OCI-LY3 (cell line): ENCODE measurements at regions not wholly inside any gene's neighbourhood (a gene's known extent, or its start where the extent isn't known, plus 50 kb on each side); places are given as distances from the start of the nearest gene placed in this dataset.

ENCODE experiments used
- H2AFZ ChIP-seq: fragments of 200-600, 300-600 bp; shearing (Covaris generic); 2 replicates; pipeline ENCODE4 v1.6.0; 2014; ENCODE audit warnings: antibody characterized with exemption, low read depth, low read length
- H3K27ac ChIP-seq: fragments of 200-600, 300-600 bp; sonication (generic); 2 replicates; pipeline ENCODE4 v1.5.1; 2014; ENCODE audit warnings: mild to moderate bottlenecking, low read length, moderate library complexity, mixed read lengths
- H3K27me3 ChIP-seq: fragments of 200-600, 300-600 bp; sonication (generic); 2 replicates; pipeline ENCODE4 v1.6.1; 2014; ENCODE audit warnings: low read depth, low read length, mixed read lengths
- H3K36me3 ChIP-seq: fragments of 200-600, 300-600 bp; sonication (generic); replicated peaks from 2 replicates; pipeline ENCODE3; 2014; ENCODE audit warnings: low read depth, low read length, mixed read lengths
- H3K4me1 ChIP-seq: fragments of 300-600, 200-600 bp; sonication (generic); 2 replicates; pipeline ENCODE4 v1.6.1; 2014; ENCODE audit warnings: low read length, mixed read lengths
- H3K4me2 ChIP-seq: fragments of 200-600, 300-600 bp; sonication (generic); 2 replicates; pipeline ENCODE4 v1.6.1; 2014; ENCODE audit warnings: low read length, mixed read lengths
- H3K4me3 ChIP-seq: fragments of 300-600, 200-600 bp; sonication (generic); 2 replicates; pipeline ENCODE4 v1.5.1; 2014; ENCODE audit warnings: antibody characterized with exemption, mild to moderate bottlenecking, low read length, moderate library complexity
- H3K79me2 ChIP-seq: fragments of 300-600, 200-600 bp; shearing (Covaris generic); 2 replicates; pipeline ENCODE4 v1.6.1; 2014; ENCODE audit warnings: mild to moderate bottlenecking, low read length, mixed read lengths
- H3K9ac ChIP-seq: fragments of 300-600, 200-600 bp; shearing (Covaris generic); 2 replicates; pipeline ENCODE4 v1.6.0; 2014; ENCODE audit warnings: mild to moderate bottlenecking, low read length, moderate library complexity
- H3K9me3 ChIP-seq: fragments of 200-600, 300-600 bp; shearing (Covaris generic); 2 replicates; pipeline ENCODE4 v1.6.1; 2014; ENCODE audit warnings: low read length, mixed read lengths; ENCODE audit not compliant: insufficient read depth
- H4K20me1 ChIP-seq: fragments of 200-600, 300-600 bp; sonication (generic); 2 replicates; pipeline ENCODE4 v1.6.1; 2016; ENCODE audit warnings: low read length, mixed read lengths; ENCODE audit not compliant: insufficient read depth
- EZH2phosphoT487 ChIP-seq: fragments of 200-600 bp; shearing (Covaris generic); IDR thresholded peaks from 2 replicates; pipeline ENCODE4 v1.6.1; 2018; ENCODE audit warnings: antibody characterized with exemption, mixed run types, low read depth
- TF ChIP-seq, protein P1 (sequence below): fragments of 200-600, 300-600 bp; sonication (generic); IDR thresholded peaks from 2 replicates; pipeline ENCODE4 v1.5.1; 2014; ENCODE audit warnings: antibody characterized with exemption, low read length, low read depth

DNA sequence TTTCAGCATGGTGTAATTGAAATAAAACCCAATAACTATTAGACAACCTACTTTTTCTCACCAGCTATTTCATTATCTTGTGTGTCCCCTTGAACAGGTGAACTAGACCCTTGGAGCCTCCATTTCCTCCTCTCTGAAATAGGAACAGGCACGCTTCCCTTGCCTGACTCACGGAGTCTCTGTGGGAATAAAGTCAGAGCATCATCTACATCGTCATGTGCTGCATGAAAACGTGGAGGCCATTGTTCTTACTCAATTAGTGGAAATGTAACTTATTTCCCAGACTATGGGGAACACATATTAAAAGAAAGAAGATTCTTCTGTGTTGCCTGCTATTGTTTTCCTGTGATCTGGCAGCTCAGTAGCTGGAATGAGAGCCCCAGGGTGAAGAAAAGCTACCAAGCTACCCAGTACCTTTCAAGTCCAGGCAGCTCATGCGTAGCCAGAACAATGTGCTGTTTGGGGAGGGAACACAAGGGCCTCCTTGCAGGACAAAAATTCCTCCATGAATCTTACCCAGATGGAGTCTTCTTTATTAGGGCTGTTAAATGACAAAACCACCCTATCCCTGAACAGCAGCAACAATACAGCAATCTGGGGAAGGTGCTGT lies 59.8 kb downstream of the SOX11 start:
- no peaks in the 10 kb centered on the region for H3K27me3 ChIP-seq
- no peak for TF ChIP-seq EZH2phosphoT487
- TF ChIP-seq, protein P1, sequence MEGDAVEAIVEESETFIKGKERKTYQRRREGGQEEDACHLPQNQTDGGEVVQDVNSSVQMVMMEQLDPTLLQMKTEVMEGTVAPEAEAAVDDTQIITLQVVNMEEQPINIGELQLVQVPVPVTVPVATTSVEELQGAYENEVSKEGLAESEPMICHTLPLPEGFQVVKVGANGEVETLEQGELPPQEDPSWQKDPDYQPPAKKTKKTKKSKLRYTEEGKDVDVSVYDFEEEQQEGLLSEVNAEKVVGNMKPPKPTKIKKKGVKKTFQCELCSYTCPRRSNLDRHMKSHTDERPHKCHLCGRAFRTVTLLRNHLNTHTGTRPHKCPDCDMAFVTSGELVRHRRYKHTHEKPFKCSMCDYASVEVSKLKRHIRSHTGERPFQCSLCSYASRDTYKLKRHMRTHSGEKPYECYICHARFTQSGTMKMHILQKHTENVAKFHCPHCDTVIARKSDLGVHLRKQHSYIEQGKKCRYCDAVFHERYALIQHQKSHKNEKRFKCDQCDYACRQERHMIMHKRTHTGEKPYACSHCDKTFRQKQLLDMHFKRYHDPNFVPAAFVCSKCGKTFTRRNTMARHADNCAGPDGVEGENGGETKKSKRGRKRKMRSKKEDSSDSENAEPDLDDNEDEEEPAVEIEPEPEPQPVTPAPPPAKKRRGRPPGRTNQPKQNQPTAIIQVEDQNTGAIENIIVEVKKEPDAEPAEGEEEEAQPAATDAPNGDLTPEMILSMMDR: no peak
- no peaks in the 10 kb centered on the region for H3K36me3 ChIP-seq
- no peak overlapping the region for H3K4me3 ChIP-seq
- no peaks in the 10 kb centered on the region for H3K79me2 ChIP-seq
- no peak overlapping the region for H3K4me2 ChIP-seq
- no peaks in the 10 kb centered on the region for H4K20me1 ChIP-seq
- no peak overlapping the region for H3K9ac ChIP-seq
- H3K9me3 ChIP-seq: no peaks in the 10 kb centered on the region
- no peak overlapping the region for H3K27ac ChIP-seq
- no peaks in the 10 kb centered on the region for H3K4me1 ChIP-seq
- no peak overlapping the region for H2AFZ ChIP-seq

DNA sequence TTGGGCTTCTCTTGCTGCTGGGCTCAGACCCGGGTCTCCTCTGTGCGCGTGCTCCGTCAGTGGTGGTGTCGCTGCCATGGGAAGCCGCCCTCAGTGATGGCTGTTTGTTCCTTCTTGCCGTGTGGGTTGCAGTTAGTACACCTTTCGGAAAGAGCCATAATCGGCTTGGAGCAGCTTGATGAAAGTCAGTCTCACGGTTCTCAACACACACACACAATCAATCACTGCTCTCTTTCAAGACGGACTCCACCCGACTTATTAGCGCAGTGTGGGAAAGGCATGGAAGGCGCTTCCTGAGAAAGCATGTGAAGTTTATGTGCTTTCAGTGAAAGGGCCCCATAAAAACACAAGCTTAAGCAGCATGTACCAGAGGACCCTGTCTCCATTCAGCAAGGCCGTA lies 64.1 kb downstream of the SOX11 start:
- Histone ChIP-seq H3K36me3 (no peaks in the 10 kb centered on the region), H3K9ac (no peak overlapping the region), H3K27me3 (no peaks in the 10 kb centered on the region), H3K4me2 (no peak overlapping the region), H3K79me2 (no peaks in the 10 kb centered on the region), H3K9me3 (no peaks in the 10 kb centered on the region), H3K27ac (no peak overlapping the region), H4K20me1 (no peaks in the 10 kb centered on the region), H2AFZ (no peak overlapping the region), H3K4me1 (no peaks in the 10 kb centered on the region), H3K4me3 (no peak overlapping the region)
- TF ChIP-seq EZH2phosphoT487: no peak
- TF ChIP-seq, protein P1: no peak

DNA sequence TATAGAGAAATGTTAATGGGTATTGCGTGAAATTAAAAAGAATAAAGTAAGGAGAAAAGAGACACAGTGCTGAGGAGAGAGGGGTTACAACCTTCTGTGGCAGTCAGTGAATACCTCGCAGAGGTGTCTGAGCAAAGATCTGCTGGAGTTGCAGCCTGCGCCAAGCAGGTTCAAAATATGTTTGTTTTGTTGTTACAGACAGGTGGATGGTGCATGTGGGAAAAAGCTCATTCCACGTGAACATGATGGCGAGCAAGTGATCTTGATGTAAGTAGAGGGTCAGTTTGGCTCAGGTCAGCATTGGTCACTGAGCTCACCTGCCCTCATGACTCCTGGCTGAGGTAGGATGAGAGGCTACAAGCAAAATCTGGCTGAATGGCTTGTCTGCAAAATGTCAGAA lies 66.2 kb downstream of the SOX11 start:
- H3K9ac ChIP-seq: no peak overlapping the region
- H3K27me3 ChIP-seq: no peaks in the 10 kb centered on the region
- TF ChIP-seq, protein P1: no peak
- no peak for TF ChIP-seq EZH2phosphoT487
- no peaks in the 10 kb centered on the region for H3K79me2 ChIP-seq
- no peak overlapping the region for H3K4me3 ChIP-seq
- no peaks in the 10 kb centered on the region for H3K4me1 ChIP-seq
- no peak overlapping the region for H3K27ac ChIP-seq
- H3K36me3 ChIP-seq: no peaks in the 10 kb centered on the region
- no peak overlapping the region for H2AFZ ChIP-seq
- H3K9me3 ChIP-seq: no peaks in the 10 kb centered on the region
- no peak overlapping the region for H3K4me2 ChIP-seq
- no peaks in the 10 kb centered on the region for H4K20me1 ChIP-seq

DNA sequence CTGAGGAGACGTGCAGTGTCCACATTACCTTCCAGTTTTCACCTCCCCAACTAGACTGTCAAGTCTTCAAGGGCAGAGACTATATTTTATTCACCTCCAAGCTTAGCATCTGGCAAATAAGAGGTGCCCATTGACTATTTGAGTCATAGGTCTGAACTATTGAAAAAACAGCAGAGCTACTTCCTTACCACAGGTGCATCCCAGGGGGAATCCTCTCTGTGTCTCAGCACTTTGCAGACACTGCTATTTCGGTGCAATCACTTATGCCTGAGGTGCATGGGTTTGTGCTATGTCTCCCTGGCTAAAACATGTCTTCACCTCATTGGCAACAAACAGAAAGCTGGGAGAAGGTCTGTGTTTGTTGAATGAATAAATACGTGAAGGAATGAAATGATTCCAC lies 67.8 kb downstream of the SOX11 start:
- H4K20me1 ChIP-seq: no peaks in the 10 kb centered on the region
- no peaks in the 10 kb centered on the region for H3K27me3 ChIP-seq
- no peaks in the 10 kb centered on the region for H3K4me1 ChIP-seq
- TF ChIP-seq, protein P1: no peak
- TF ChIP-seq EZH2phosphoT487: no peak
- no peak overlapping the region for H3K4me3 ChIP-seq
- H2AFZ ChIP-seq: no peak overlapping the region
- no peak overlapping the region for H3K9ac ChIP-seq
- no peak overlapping the region for H3K27ac ChIP-seq
- H3K9me3 ChIP-seq: no peaks in the 10 kb centered on the region
- H3K4me2 ChIP-seq: no peak overlapping the region
- no peaks in the 10 kb centered on the region for H3K79me2 ChIP-seq
- H3K36me3 ChIP-seq: no peaks in the 10 kb centered on the region
